ENCODE measurements at regions not wholly inside any gene's neighbourhood (a gene's known extent, or its start where the extent isn't known, plus 50 kb on each side); places are given as distances from the start of the nearest gene placed in this dataset.

DNA sequence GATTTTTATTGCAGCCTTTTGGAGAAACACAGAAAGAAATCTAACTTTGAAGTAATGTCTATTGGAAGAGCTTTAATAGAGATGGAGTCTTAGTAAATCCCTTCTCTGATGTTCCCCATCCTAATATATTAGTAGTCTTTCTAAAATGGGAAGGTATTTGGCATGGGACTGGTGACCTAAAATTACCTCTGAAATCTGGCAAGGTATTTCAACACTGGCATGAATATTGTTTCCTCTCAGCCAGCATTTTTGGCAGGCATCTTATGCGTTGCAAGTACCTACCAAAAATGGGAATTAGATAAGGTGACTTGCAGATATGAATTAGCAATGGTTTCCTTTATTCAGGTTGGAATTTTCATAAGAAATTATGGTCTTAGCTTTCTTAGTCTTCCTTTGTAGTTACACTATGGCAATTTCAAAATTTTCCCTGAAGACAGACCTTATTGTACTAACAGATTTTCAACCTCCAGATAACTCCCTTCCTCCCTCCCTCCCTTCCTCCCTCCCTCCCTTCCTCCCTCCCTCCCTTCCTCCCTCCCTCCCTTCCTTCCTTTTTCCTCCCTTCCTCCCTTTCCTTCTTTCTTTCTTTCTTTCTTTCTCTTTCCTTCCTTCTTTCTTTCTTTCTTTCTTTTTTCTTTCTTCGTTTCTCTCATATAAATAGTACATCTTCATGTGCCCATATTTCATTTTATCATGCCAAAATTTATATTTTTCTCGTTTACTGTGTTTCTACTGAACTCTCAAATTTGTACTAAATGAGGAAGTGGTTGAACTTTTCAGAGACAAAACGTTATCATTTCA, 168.2 kb upstream of the KCNMB2 start:
- intact Hi-C loops (cut with DNase I), result no loop called here
- H3K36me3 ChIP-seq, result no peaks in the 10 kb centered on the region
- no peak for TF ChIP-seq POLR2A (IDR thresholded peaks at IDR 0.05; ENCODE audit: low read depth)
- peak in 1 of 2 donors; percentile 60 for TF ChIP-seq POLR2AphosphoS5 (IDR thresholded peaks at IDR 0.05)
- H3K27ac ChIP-seq (replicated peaks in 1 of 4), result peak overlapping the region; percentile 42 to 72 (median 54)
- peaks cover 0 to 10% (median 0%) of the 10 kb centered on the region in 4 donors for H3K9me3 ChIP-seq
- H3K4me3 ChIP-seq, result no peak overlapping the region
- H3K4me1 ChIP-seq, result peaks cover 5 to 26% (median 23%) of the 10 kb centered on the region in 4 donors
- WGBS, result 28% methylated on average over 4 of the region's 4 CpGs
- H3K27me3 ChIP-seq, result no peaks in the 10 kb centered on the region
- DNase-seq (ENCODE audit: extremely low spot score), result no peak

DNA sequence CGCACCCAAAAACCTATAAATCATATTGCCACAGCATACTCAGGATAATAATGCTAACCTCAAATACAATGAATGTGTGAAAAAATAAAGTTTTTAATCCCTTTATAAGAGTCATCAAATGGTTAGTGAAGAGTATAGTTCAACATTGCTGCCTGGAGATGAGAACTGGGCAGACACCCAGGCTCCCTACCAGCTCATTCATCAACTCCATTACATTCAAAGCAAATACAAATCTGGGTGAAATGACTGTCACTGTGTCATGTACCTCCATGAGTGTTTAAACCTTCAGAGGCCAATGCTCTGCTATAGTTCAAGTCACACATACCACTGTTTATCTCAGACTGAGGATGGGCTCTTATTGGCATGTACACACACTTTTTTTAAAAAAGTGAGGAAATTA, 167.2 kb upstream of the KCNMB2 start:
- DNase-seq (ENCODE audit: extremely low spot score), result no peak
- Histone ChIP-seq H3K4me1 (peaks cover 5 to 26% (median 24%) of the 10 kb centered on the region in 4 donors), H3K9me3 (peaks cover 0 to 5% (median 0%) of the 10 kb centered on the region in 4 donors), H3K27me3 (no peaks in the 10 kb centered on the region), H3K36me3 (no peaks in the 10 kb centered on the region), H3K27ac (replicated peaks in 1 of 4) (peak overlapping the region in 3 of 4 donors; percentile 52 to 72 (median 56)), H3K4me3 (no peak overlapping the region)
- 64% methylated on average over 1 of the region's 1 CpG for WGBS
- TF ChIP-seq POLR2A (IDR thresholded peaks at IDR 0.05; ENCODE audit: low read depth) (no peak), POLR2AphosphoS5 (IDR thresholded peaks at IDR 0.05) (no peak), EP300 (IDR thresholded peaks at IDR 0.05) (no peak)
- TF ChIP-seq, protein P1, sequence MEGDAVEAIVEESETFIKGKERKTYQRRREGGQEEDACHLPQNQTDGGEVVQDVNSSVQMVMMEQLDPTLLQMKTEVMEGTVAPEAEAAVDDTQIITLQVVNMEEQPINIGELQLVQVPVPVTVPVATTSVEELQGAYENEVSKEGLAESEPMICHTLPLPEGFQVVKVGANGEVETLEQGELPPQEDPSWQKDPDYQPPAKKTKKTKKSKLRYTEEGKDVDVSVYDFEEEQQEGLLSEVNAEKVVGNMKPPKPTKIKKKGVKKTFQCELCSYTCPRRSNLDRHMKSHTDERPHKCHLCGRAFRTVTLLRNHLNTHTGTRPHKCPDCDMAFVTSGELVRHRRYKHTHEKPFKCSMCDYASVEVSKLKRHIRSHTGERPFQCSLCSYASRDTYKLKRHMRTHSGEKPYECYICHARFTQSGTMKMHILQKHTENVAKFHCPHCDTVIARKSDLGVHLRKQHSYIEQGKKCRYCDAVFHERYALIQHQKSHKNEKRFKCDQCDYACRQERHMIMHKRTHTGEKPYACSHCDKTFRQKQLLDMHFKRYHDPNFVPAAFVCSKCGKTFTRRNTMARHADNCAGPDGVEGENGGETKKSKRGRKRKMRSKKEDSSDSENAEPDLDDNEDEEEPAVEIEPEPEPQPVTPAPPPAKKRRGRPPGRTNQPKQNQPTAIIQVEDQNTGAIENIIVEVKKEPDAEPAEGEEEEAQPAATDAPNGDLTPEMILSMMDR (IDR thresholded peaks at IDR 0.05), result no peak
- intact Hi-C loops (cut with DNase I), result no loop called here

DNA sequence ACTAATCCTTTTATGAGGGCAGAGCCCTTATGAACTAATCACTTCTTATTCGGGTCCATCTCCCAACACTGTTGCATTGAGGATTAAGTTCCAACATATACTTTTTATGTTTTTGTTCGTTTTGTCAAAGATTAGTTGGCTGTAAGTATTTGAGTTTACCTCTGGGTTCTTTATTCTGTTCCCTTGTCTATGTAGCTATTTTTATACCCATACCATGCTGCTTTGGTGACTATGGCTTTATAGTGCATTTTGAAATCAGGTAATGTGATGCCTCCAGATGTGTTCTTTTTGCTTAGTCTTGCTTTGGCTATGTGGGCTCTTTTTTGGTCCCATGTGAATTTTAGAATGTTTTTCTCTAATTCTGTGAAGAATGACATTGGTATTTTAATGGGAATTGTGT, 166.4 kb upstream of the KCNMB2 start:
- WGBS, result 96% methylated on average over 2 of the region's 2 CpGs
- no peaks in the 10 kb centered on the region for H3K36me3 ChIP-seq
- intact Hi-C loops (cut with DNase I), result no loop called here
- TF ChIP-seq, protein P1 (IDR thresholded peaks at IDR 0.05), result no peak
- TF ChIP-seq POLR2A (IDR thresholded peaks at IDR 0.05; ENCODE audit: low read depth) (no peak), EP300 (IDR thresholded peaks at IDR 0.05) (no peak), POLR2AphosphoS5 (IDR thresholded peaks at IDR 0.05) (no peak)
- peaks cover 5 to 26% (median 25%) of the 10 kb centered on the region in 4 donors for H3K4me1 ChIP-seq
- DNase-seq (ENCODE audit: extremely low spot score), result no peak
- H3K27me3 ChIP-seq, result no peaks in the 10 kb centered on the region
- peak overlapping the region in 3 of 4 donors; percentile 52 to 72 (median 56) for H3K27ac ChIP-seq (replicated peaks in 1 of 4)
- H3K9me3 ChIP-seq, result peaks cover 0 to 4% (median 0%) of the 10 kb centered on the region in 4 donors
- no peak overlapping the region for H3K4me3 ChIP-seq

DNA sequence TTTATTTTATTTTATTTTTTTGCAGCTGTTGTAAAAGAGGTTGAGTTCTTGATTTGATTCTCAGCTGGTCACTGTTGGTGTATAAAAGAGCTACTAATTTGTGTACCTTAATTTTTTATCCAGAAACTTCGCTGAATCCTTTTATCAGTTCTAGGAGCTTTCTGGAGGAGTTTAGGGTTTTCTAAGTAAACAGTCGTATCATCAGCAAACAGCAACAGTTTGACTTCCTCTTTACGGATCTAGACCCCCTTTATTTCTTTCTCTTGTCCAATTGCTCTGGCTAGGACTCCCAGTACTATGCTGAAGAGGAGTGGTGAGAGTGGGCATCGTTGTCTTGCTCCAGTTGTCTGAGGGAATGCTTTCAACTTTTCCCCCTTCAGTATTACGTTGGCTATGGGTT, 165.8 kb upstream of the KCNMB2 start:
- 99% methylated on average over 5 of the region's 5 CpGs for WGBS
- intact Hi-C loops (cut with DNase I), result no loop called here
- no peak for DNase-seq (ENCODE audit: extremely low spot score)
- H3K4me1 ChIP-seq, result peaks cover 5 to 26% (median 25%) of the 10 kb centered on the region in 4 donors
- TF ChIP-seq POLR2AphosphoS5 (IDR thresholded peaks at IDR 0.05) (no peak), EP300 (IDR thresholded peaks at IDR 0.05) (no peak), POLR2A (IDR thresholded peaks at IDR 0.05; ENCODE audit: low read depth) (no peak)
- TF ChIP-seq, protein P1 (IDR thresholded peaks at IDR 0.05), result no peak
- H3K4me3 ChIP-seq, result no peak overlapping the region
- H3K27ac ChIP-seq (replicated peaks in 1 of 4), result no peak overlapping the region
- H3K36me3 ChIP-seq, result no peaks in the 10 kb centered on the region
- no peaks in the 10 kb centered on the region for H3K27me3 ChIP-seq
- H3K9me3 ChIP-seq, result peaks cover 0 to 4% (median 0%) of the 10 kb centered on the region in 4 donors

DNA sequence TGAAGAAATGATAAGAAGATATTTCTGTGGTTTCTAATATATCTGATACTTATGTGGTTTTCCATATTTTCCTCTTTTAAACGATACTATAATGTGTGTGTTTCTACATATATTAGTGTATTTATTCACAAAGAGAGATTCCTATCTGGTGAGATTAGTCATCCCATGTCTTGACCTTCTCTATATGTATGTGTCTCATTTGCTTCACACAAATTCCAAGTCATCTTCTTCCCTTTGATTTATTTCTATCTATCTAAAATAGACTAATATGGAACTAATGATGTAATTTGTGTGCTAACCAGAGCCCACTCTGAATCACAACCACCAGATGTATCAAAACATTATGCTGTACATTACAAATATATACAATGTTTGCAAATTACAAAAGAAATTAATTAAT, 154.7 kb upstream of the KCNMB2 start:
- intact Hi-C loops (cut with DNase I), result loop anchor here (5.0 to 10.0 kb wide), 3 partner anchors 1187 to 1509 kb away; partner anchors contain the start of gene TBL1XR1
- Histone ChIP-seq H3K27ac (replicated peaks in 1 of 4) (peak overlapping the region in 2 of 4 donors; percentile 30 to 52), H3K27me3 (no peaks in the 10 kb centered on the region), H3K36me3 (no peaks in the 10 kb centered on the region), H3K4me1 (peaks cover 28 to 39% (median 37%) of the 10 kb centered on the region in 4 donors), H3K9me3 (no peaks in the 10 kb centered on the region), H3K4me3 (no peak overlapping the region)
- 64% methylated on average over 1 of the region's 1 CpG for WGBS
- no peak for TF ChIP-seq POLR2AphosphoS5 (IDR thresholded peaks at IDR 0.05)
- TF ChIP-seq POLR2A (IDR thresholded peaks at IDR 0.05; ENCODE audit: low read depth), result no peak
- TF ChIP-seq EP300 (IDR thresholded peaks at IDR 0.05), result no peak
- no peak for DNase-seq (ENCODE audit: extremely low spot score)
